ENCODE measurements at regions not wholly inside any gene's neighbourhood (a gene's known extent, or its start where the extent isn't known, plus 50 kb on each side); places are given as distances from the start of the nearest gene placed in this dataset.

DNA sequence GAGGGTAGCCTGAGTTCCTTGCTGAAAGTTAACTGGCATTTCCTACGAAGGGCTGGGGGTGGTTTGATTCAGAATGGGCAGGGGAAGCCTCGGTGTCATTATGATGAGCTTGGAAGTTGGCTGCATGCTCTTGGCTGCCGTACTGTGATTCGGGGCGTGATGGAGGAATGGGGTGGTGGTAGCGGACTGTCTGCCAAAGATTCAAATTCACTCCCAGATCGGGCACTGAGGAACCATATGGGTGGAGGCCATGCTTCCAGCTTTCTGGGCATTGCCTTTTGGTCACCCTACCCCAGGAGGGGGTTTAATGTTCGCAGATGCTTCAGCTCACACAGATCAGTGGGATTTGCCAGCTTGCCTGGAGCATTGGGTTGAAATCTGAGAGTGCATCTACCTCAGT lies 492.8 kb upstream of the EEF2KMT start:
- DNase-seq (ENCODE audit: low read depth): no peak

DNA sequence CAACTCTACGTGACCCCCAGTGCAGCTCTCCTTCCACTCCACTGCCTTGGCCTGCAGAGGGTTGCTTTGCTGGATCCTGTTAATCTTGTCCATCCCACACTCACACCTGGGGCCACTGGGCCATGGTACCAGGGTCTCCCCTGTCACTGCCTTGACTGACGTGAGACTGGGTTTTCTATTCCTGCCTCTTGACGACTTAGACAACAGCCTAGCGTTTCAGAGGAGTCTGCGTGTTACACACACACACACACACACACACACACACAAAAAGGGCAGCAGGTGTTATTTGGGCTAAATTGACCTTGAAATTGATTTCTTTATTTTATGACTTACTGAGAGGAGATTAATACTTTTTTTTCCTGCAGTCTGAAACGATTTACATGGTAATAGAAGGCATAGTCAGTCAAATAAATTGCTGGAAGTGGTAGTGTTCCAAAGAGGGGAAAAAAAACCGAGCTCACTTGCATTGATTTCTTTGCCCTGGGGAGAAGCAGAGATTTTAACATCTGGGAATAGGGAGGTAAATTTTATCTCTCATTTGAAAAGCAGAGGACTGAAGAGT lies 492.3 kb upstream of the EEF2KMT start:
- DNase-seq (ENCODE audit: low read depth): no peak

DNA sequence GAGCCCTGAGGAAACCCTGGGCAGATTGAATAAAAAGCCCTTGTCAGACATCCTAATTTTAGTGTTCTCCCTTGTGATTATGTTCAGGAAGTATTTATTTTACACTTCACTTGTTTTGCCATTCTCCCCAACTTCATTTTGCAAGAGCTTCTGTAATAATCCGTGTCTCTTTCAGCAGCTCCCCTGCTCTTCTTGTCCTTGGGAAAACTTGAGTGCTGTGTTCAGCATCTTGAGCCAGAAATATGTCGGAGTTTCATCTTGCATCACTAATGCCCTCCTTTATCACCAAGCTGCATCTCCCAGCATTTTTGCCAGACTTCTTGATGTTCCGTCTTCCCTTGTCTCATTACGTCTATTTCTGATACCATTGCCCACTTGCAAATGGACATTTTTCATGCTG lies 486.5 kb upstream of the EEF2KMT start:
- DNase-seq (ENCODE audit: low read depth): no peak

DNA sequence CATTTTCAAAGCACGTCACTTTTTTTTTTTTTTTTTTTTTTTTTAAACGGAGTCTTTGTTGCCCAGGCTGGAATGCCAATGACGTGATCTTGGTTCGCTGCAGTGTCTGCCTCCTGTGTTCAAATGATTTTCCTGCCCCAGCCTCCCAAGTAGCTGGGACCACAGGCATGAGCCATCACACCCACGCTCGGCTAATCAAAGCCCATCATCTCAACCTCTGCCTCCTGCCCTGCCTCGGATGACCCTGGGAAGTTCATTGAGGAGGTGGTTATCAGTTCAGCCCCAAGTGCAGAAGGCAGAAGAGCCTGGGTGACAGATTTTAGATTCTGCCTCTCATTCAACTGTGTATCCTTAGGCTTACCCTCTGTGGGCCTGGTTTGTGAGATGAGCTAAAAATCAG lies 484.9 kb upstream of the EEF2KMT start:
- DNase-seq (ENCODE audit: low read depth): no peak

DNA sequence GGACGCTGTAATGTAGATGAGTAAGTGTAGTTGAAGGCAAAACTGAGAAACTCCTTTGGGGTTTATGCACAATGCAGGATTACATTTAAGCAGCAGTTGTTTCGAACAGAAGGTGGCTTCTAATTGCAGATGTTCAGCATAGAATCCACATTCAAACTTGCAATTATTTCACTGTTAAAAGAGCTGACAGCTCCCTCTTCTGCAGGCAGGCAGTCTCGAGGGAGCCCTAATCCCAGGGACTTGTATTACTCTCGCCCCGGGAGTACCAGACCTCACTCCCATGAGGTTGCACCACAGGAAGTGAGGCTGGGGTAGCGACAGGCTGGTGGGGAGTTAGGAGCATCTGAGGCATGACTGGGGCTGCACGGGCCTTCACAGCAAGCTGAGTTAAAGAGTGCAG lies 484.3 kb upstream of the EEF2KMT start:
- no peak for DNase-seq (ENCODE audit: low read depth)

DNA sequence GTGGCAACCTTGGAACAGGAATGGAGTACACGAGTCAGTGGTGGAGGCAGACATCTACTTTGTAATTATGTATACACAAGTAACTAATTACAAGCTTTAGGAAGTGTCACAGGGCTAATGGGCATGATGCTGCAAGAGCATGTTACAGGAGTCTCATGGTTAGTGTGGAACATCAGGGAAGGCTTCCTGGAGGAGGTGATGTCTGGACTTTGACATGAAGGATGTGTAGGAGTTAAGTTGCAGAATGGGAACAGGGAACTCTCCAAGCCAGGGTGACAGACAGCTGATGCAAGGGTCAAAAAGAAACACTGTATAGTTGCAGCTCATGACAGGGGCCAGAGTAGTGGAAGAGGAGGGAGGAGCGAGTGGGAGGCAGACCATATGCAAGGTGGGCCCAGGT lies 483.8 kb upstream of the EEF2KMT start:
- DNase-seq (ENCODE audit: low read depth): no peak

DNA sequence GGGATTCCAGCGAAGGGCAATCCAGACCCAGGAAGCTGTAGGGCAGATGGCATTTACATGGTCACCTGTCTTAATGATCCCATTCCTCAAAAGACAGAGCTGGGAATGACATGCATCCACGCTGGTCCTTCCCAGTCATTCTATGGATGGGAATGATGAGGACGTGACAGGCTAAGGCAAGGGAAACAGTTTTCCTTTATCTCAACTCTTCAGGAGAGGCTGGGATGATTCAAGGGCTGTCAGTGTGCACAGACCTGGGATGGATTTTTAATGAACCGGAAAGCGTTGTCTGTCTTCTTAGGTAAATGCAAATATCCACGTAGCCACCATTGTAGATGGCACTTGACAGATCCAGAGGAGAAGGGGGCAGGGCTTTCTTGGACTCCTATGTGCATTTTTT lies 483.2 kb upstream of the EEF2KMT start:
- DNase-seq (ENCODE audit: low read depth): no peak

DNA sequence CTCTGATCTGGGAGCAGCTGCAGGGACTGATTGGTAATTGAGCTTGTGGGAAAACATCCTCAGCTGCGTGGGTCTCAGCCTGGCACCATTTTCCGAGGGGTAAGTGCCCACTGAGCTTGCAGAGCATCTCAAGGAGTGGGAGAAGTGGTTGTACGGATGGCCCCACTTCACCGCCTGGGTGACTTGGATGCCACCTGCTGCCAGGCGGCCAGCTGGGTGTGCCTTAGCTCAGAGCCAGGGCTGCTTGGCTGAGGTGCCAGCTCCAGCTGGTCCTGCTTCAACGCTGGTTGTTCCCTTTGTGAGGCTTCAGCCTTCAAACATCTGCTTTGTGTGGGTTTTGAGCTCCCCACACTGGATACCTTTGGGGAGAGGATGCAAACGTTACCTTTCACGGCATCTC lies 482.7 kb upstream of the EEF2KMT start:
- no peak for DNase-seq (ENCODE audit: low read depth)

DNA sequence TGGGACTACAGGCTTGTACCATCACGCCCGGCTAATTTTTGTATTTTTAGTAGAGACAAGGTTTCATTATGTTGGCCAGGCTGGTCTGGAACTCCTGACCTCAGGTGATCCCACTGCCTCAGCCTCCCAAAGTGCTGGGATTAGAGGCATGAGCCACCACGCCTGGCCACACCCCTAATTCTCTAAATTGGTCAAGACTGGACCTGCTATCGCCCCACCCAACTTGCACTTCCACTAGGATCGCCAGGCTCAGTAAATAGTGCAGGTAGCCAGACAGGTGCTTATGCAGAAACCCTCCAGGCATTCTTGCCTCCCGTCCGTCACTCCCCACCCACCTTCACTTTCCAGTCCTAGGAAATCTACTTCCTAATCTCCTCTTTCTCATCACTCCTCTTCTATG lies 481.4 kb upstream of the EEF2KMT start:
- no peak for DNase-seq (ENCODE audit: low read depth)

DNA sequence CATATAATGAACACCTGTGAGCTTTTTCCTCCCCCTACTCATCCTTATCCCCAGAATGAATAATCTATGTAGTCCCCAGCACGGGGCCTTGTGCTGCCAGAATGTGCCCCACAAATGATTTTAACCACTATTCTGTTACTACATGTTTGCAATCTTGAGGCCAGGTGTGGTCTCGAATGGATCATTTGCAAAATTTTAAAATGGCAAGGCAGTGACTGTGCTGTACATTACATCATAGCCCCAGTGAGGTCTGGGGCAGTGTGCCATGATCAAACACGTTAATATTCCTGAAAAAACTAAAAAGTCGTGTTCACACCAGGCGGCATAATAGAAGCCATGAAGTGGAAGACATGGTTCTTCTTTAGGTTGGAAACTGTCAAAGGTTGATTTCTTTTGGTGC lies 479.9 kb upstream of the EEF2KMT start:
- no peak for DNase-seq (ENCODE audit: low read depth)

DNA sequence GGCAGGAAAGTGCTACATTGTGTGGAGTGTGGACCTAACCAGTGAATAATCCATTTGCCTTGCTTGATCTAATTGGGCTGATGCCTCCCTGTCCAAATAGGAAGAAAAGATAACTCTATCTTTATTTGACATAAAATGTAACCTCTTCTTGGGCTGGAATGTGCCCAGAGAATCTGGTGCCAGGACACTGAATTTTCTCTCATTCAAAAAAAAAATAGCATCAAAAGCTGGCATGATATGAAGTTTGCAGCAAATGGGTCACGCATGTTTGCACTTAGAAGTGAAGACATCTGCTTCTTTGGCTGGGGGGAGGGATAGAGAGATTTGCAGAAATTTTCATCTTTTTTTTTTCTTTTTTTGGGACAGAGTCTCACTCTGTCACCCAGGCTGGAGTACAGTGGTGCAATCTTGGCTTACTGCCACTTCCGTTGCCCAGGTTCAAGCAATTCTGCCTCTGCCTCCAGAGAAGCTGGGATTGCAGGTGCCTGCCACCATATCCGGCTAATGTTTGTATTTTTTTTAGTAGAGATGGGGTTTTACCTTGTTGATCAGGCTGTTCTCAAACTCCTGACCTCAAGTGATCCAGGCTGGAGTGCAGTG lies 478.2 kb upstream of the EEF2KMT start:
- DNase-seq (ENCODE audit: low read depth): no peak

DNA sequence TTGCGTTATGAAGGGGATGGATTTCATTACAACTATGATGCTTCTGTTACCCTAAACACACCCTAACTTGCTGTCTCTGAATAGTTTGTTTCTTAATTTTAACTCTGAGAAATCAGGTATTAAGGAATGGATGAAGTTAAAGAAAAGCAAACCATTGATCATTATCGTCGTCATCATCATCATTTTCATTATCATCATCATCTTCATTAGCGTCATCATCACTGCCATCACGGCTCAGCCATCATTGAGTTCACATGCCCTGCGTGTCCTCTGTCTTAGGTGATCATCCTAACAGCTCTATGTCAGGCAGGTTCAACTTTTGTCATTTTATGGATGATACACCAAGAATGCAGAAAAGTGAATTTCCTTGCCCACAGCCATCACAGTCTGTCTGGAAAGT lies 477.5 kb upstream of the EEF2KMT start:
- DNase-seq (ENCODE audit: low read depth): no peak

DNA sequence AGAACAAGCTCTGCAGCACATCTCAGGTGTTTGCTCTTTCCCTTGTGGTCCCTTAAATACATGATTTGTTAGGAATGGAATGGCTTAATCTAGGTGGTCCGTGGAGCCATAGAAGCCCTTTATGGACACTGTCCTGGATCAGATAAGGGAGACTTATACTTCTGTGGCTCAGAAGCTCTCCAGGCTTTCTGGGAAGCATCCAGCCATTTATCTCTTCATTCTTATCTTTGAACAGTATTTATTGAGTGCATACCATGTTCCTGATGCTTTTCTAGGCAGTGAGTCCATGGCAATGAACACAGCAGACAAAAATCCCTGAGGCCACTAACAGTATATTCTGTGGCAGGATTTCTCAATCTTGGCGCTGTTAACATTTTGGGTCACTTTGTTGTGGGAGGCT lies 474.5 kb upstream of the EEF2KMT start:
- no peak for DNase-seq (ENCODE audit: low read depth)

DNA sequence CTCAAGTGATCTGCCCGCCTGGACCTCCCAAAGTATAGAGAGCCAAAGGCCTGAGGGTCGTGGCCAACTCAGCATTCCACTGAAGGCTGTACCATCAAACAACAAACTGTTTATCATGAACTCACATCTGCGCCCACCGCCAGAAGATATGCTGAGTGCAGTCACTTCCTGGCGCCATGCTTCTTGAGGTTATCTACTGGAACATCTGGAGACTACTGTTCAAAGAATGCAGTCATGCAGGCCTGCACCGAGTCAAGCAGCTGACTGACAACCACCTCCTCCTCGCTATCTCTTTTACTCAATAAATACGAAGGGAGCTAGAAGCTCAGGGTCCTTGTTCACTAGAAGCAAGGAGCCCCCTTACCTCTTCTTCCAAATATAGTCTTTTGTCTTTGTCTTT lies 473.9 kb upstream of the EEF2KMT start:
- no peak for DNase-seq (ENCODE audit: low read depth)

DNA sequence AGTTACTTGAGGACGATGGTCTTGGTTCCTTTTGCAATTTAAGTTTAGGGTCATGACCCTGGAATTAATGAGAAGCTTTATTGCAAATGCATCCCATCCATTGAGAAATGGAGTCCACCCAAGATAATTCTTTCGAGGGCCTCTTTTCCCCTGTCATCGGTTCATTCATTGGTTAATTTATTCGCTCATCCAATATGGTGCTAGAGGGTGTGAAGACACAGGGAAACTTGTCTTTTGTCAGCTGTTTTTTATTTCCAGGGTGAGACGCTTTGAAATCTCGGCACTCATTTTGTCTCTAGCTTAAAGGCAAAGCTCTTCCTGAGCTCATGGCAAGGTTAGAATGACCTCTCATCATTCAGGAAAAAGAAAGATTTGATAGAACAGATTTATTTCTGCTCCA lies 464.2 kb upstream of the EEF2KMT start:
- no peak for DNase-seq (ENCODE audit: low read depth)

DNA sequence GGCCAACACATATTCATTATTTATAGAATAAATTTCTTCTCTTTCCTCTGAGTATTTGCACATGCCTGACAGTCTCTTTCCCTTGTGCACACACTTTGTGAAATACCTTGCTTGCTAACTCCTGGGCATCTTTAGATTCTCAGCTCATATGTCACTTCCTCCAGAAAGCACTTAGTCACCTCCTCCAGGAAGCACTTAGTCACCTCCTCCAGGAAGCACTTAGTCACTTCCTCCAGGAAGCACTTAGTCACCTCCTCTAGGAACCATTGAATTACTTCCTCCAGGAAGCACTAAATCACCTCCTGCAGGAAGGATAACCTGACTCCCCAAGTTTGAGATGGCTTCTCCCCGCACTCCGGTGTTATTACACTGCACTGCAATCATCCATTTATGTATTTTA lies 462.5 kb upstream of the EEF2KMT start:
- DNase-seq (ENCODE audit: low read depth): no peak

DNA sequence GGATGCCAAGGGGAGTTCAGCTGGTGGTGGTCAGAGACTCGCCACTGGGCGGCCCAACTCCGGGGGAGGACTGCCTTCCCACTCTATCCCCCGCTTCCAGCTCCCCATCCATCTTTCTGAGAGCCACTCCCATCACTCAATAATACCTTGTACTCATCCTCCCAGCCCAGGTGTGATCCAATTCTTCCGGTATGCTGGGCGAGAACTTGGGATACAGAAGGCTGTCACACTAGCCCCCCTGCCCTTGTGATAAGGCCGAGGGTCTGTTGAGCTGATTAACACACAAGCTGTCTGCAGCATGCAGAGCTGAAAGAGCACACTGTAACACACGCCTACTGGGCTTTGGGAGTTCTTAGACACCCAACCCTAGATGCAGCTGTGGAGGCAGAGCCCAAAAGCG lies 460.4 kb upstream of the EEF2KMT start:
- DNase-seq (ENCODE audit: low read depth): no peak

DNA sequence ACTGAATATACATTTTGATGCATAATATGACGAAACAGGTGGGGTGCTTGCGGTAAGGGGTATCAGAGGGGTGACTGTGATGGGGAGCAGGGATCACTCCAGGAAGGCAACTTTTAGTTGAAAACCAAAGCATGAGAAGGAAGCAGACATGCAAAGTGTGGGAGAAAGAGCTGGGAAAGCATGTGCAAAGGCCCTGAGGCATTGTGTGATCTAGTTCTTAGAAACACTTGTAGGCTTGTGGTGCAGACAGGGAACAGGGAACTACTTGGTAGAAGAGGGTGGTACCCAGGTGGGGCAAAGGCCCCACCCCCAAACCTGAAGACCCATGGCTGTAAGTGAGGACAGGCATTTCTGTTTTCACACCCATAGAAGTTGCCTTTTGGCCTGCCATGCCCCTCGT lies 459.9 kb upstream of the EEF2KMT start:
- no peak for DNase-seq (ENCODE audit: low read depth)

DNA sequence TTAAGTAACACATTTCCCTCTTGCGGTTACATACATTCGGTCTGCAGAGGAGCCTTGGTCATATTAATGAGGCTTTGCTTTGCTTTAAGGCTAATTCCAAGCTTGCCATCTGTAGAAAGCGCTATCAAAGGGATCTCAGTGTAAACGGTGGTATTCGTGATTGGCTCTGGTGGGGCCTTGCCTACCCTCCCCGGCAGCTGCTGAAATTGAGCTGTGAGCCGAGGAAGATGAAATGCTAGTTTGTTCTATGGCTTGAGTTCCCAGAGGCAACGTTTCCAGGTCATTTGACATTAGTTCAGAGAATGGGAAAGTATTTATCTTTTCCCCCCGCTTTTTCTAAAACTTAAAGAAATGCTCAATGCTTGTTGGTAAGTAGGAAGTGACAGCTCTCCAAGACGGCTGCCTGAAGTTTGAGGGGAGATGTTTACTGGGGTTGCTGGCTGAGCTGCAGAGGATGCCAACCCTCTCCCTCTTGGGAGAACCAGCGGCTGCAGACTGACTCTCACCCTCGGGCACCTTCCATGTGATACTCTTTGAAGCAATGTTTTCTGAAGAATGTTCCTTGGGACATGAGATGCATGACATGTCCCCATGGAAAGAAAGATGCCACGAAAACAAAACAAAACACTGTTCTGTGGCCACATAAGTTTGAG lies 458.7 kb upstream of the EEF2KMT start:
- no peak for DNase-seq (ENCODE audit: low read depth)

DNA sequence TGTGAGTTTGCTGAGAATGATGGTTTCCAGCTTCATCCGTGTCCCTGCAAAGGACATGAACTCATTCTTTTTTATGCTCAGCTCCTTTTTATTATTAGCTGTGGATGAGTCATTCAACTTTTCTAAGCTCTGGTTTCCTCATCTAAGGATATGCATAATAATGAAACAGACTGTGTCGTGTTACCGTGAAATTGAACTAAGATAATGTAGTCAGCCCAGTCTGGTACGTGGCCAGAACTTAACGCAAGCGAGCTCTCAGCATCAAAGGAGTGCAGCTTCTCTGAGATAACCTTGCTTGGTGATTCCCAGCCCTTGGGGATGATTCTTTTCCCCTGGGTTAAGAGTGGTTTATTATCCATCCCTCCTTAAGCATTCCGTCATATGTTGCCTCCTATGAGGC lies 454.3 kb upstream of the EEF2KMT start:
- DNase-seq (ENCODE audit: low read depth): no peak

DNA sequence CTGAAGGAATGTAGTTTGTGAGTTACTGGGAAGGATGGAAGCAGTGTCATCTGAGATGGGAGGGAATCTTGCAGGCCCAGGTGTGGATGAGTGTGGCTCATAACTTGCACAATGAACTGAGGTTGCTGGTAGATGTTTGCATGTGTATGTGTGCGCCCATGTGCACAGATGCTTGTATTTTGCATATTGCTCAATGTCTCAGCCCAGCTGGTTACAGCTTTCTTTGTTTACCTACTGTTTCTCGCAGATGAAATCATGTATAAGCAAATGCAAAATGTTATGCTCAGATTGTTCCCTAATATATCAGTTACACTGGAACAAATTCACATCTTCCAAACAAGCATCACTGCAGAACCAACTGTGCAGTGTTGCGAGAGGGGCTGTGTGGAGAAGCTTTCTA lies 452.2 kb upstream of the EEF2KMT start:
- no peak for DNase-seq (ENCODE audit: low read depth)

DNA sequence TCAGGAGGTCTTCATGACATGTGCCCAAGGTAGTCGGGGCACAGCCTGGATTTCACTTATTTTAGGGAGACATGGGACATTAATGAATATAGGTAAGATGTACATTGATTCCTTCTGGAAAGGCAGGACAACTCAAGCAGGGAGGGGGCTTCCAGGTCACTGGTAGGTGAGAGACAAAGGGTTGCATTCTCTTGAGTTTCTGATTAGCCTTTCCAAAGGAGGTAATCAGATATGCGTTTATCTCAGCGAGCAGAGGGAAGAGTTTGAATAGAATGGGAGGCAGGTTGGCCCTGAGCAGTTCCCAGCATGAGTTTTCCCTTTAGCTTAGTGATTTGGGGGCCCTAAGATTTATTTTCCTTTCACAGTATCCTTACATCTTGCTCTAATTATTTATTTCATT lies 443.8 kb upstream of the EEF2KMT start:
- DNase-seq (ENCODE audit: low read depth): no peak

DNA sequence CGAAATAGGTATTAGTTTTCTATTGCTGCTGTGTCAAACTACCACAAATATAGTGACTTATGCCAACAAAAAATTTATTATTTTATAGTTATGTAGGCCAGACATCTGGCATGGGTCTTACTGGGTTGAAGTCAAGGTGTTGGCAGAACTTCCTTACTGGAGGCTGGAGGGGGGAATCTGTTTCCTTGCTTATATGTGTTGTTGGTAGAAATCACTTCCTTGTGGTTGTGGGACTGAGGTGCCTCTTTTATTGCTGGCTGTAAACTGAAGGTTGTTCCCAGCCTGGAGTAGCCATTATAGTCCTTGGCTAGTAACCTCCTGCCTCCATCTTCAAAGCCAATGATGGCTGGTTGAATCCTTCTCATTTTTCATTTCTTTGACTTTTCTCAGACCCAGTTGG lies 439.8 kb upstream of the EEF2KMT start:
- no peak for DNase-seq (ENCODE audit: low read depth)

DNA sequence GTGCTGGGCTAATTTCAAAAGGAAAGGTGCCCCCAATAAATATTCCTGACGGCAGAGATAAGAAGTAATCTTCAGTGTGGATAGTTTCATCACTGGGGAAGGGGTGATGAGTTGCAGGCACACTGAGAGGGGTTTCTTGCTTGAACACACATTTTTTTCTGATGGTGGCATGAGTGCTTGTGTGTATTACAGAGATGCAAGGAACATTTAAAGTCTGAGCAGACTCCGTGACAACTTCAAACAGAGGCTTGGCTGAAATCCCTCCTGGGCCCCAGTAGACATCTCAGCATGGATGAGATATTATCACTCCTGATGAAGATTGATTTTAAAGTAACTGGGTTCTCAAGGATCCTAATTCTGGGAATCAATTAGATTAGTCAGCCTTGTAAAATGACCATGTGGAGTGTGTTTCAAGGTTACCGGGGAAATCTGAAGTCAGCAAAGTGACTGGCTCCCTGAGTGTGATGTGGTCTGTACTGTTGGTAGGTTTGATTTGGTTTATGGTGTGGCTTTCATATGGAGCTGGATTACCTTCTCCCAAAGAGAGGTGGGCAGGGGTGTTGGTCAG lies 435.8 kb upstream of the EEF2KMT start:
- no peak for DNase-seq (ENCODE audit: low read depth)

All from activated T-cell treated with anti-CD3 and anti-CD28 coated beads for 48 hours (primary cell).